ENCODE measurements at regions not wholly inside any gene's neighbourhood (a gene's known extent, or its start where the extent isn't known, plus 50 kb on each side); places are given as distances from the start of the nearest gene placed in this dataset.

- DNase-seq: no peak
These were observed 72.3 kb downstream of the LINC00237 start for GRCh38 chr20:21033817-21034216.

- DNase-seq: no peak
These were observed 74.5 kb downstream of the LINC00237 start for GRCh38 chr20:21031666-21032065.

- DNase-seq: no peak
These were observed 76.8 kb downstream of the LINC00237 start for GRCh38 chr20:21029341-21029740.

GRCh38 chr20:21028921-21029320, 77.2 kb downstream of the LINC00237 start:
- no peak for DNase-seq

GRCh38 chr20:21028436-21028835, 77.7 kb downstream of the LINC00237 start:
- no peak for DNase-seq

- DNase-seq: no peak
These were observed 78.6 kb downstream of the LINC00237 start for GRCh38 chr20:21027569-21027968.

- DNase-seq: no peak
These were observed 79.2 kb downstream of the LINC00237 start for GRCh38 chr20:21026951-21027350.

- DNase-seq: no peak
These were observed 81.7 kb downstream of the LINC00237 start for GRCh38 chr20:21024420-21024819.

- DNase-seq: no peak
These were observed 83.2 kb downstream of the LINC00237 start for GRCh38 chr20:21022925-21023324.

GRCh38 chr20:21021472-21021790, 84.7 kb downstream of the LINC00237 start:
- DNase-seq: no peak

GRCh38 chr20:21020659-21021471, 85.3 kb downstream of the LINC00237 start:
- no peak for DNase-seq

- no peak for DNase-seq
These were observed 86.1 kb downstream of the LINC00237 start for GRCh38 chr20:21019814-21020658.

- no peak for DNase-seq
These were observed 86.7 kb downstream of the LINC00237 start for GRCh38 chr20:21019468-21019813.

- DNase-seq: no peak
These were observed 87.6 kb downstream of the LINC00237 start for GRCh38 chr20:21018576-21018975.

- DNase-seq: no peak
These were observed 88.6 kb downstream of the LINC00237 start for GRCh38 chr20:21017528-21018085.

GRCh38 chr20:21016751-21017150, 89.4 kb downstream of the LINC00237 start:
- no peak for DNase-seq

- DNase-seq: no peak
These were observed 91.6 kb downstream of the LINC00237 start for GRCh38 chr20:21014528-21014927.

GRCh38 chr20:21008951-21009350, 97.2 kb downstream of the LINC00237 start:
- no peak for DNase-seq

- DNase-seq: no peak
These were observed 99.5 kb downstream of the LINC00237 start for GRCh38 chr20:21006611-21007010.

GRCh38 chr20:21004386-21005076, 101.6 kb downstream of the LINC00237 start:
- DNase-seq: no peak

- DNase-seq: no peak
These were observed 102.3 kb downstream of the LINC00237 start for GRCh38 chr20:21003902-21004301.

- no peak for DNase-seq
These were observed 103.7 kb downstream of the LINC00237 start for GRCh38 chr20:21002486-21002885.

- no peak for DNase-seq
These were observed 112.8 kb downstream of the LINC00237 start for GRCh38 chr20:20993372-20993771.

Measured in GDM1 (cell line).